Urothelium cell line (cell line): ENCODE measurements at regions not wholly inside any gene's neighbourhood (a gene's known extent, or its start where the extent isn't known, plus 50 kb on each side); places are given as distances from the start of the nearest gene placed in this dataset.
"Not testable (repeated sequence)": the region's sequence is repeated elsewhere in the genome, so short reads cannot be mapped to it uniquely, and the experiment has no call there.

Source experiments
- DNase-seq: peaks from one replicate; pipeline ENCODE4 v3.0.0; 2011; ENCODE audit warnings: low spot score, mixed read lengths
- FAIRE-seq: peaks from 2 replicates; lab custom pipeline; 2011; peaks lifted over from hg19 to GRCh38; lab: Jason Lieb, UNC

- FAIRE-seq (no peak), DNase-seq (no peak)
Observed at GRCh38 chr17:16870253-16871245, 101.4 kb downstream of the TNFRSF13B start.

GRCh38 chr17:16869531-16870252 lies 102.2 kb downstream of the TNFRSF13B start:
- not testable (repeated sequence) for FAIRE-seq, DNase-seq

DNA sequence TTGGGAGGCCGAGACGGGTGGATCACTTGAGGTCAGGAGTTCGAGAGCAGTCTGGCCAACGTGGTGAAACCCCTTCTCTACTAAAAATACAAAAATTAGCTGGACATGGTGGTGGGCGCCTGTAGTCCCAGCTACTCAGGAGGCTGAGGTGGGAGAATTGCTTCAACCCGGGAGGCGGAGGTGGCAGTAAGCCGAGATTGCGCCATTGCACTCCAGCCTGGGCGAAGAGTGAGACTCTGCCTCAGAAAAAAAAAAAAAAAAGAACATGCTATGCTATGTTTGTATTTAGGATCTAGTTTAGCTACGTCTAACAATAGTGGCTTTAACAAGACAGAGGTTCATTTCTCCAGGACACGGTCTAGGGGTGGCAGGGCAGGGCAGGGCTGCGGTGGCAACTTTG lies 103.3 kb downstream of the TNFRSF13B start:
- DNase-seq, FAIRE-seq: not testable (repeated sequence)

- not testable (repeated sequence) for FAIRE-seq, DNase-seq
Observed at GRCh38 chr17:16867545-16867944, 104.4 kb downstream of the TNFRSF13B start.

GRCh38 chr17:16866841-16867240 lies 105.1 kb downstream of the TNFRSF13B start:
- DNase-seq, FAIRE-seq: not testable (repeated sequence)

DNA sequence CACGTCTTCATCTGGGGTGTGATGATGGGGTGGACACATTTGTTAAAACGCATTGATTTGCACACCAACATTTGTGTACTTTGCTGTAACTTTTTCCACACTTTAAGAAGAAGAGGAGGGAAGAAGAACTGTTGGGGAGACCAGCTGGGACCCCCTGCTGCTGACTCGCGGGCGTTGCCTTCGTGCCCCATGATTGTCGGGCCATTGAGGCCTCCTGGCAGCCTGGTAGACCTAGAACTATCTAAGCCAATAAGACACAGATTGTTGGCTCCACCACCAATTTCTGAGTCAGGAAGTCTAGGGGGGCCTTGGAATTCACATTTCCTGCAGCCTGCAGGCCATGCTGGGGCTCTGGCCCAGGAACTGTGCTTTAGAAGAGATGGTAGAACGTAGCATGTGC lies 105.5 kb downstream of the TNFRSF13B start:
- FAIRE-seq (no peak), DNase-seq (no peak)

DNA sequence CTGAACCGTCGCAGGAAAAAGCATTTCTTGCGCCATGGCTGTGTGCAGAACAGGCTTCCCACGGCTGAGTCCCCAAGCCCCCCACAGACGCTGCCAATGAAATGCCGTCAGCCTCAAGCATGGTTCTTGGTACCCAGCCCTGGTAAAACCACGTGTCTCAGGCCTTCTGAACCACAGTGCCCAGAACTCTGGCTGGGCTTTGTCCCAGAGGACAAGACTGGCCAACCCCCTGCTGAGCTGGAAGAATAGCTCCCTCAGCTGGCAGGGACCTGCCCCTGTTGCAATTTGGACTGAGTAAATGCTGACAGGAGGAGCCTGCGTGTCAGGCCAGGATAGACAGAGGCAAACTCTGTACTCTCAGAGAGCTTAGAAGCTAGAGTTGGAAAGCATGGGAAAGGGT lies 106.2 kb downstream of the TNFRSF13B start:
- DNase-seq, FAIRE-seq: not testable (repeated sequence)

- peak; percentile 48 for FAIRE-seq
Observed at GRCh38 chr17:16865077-16865613, 106.8 kb downstream of the TNFRSF13B start.

DNA sequence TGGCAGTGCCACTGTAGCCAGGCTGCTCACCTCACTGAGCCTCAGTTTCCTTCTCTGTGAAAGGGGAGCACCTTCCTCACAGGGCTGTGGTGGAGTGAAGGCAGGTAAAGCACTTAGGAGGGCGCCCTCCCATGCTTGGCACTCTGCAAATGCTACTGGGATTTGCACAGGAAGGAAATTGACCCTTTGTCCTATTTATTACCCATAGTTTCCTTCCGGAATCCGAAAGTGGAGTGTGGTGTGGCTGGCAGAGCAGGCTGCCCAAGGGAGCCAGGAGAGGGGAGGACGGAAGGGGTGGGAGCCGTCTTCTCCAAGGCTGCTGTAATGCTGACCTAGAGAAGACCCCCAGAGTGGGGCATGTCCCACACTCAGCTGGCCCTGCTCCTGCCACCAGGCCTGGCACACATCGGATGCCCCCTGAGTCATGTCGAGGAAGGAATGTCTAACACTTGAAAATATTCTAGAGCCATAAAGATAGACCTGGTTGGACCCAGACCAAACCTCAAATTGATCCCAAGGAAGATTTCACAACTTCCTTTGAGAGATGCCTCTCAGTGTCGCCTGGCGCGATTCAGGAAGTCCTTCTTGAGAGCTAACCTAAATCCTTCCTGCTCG lies 107.3 kb downstream of the TNFRSF13B start:
- not testable (repeated sequence) for DNase-seq, FAIRE-seq

More at GRCh38 chr17:16865077-16865613, 106.8 kb downstream of the TNFRSF13B start:
- DNase-seq = not testable (repeated sequence)

DNA sequence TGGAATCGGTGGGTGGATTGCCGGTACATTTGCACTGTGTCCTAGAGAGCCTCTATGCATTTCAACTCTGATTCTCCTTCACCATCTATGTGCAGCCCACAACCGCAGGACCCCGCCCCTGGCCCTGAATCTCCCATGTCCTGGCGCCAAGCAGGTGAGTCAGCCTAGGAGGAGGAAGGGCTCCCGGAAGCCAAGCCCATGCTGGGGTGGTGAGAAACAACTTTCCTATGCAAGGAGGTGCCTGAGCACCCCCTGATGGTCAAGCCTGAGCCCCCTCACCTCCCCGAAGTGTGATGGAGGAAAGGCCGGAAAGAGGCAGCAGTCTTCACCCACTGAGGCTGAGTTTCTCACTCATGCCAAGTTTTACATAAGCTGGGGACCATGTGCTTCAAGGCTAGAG lies 110.8 kb downstream of the TNFRSF13B start:
- DNase-seq = peak; percentile 6
- not testable (repeated sequence) for FAIRE-seq

- not testable (repeated sequence) for FAIRE-seq, DNase-seq
Observed at GRCh38 chr17:16860467-16860866, 111.5 kb downstream of the TNFRSF13B start.

- not testable (repeated sequence) for DNase-seq, FAIRE-seq
Observed at GRCh38 chr17:16859515-16859914, 112.4 kb downstream of the TNFRSF13B start.

- FAIRE-seq, DNase-seq: not testable (repeated sequence)
Observed at GRCh38 chr17:16857746-16858145, 114.2 kb downstream of the TNFRSF13B start.

DNA sequence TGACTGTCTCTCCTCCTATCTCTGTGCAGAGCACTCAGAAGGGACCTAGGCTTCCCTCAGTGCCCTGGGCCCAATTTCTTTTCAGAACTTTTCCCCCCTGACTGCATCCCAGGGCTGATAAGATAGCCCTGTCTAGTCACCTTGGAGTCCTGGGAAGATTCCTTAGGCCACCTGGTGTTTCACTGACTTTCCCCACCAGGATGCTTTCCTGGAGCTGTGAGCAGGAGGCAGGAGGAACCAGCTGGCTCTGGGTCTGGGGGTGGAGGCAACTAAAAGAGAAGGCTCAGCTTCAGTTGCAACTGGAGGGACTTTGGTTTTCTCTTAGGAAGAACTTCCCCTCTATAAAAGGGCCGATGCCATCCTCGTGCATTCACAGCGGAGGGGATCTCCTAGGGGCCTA lies 115.1 kb downstream of the TNFRSF13B start:
- not testable (repeated sequence) for FAIRE-seq, DNase-seq

DNA sequence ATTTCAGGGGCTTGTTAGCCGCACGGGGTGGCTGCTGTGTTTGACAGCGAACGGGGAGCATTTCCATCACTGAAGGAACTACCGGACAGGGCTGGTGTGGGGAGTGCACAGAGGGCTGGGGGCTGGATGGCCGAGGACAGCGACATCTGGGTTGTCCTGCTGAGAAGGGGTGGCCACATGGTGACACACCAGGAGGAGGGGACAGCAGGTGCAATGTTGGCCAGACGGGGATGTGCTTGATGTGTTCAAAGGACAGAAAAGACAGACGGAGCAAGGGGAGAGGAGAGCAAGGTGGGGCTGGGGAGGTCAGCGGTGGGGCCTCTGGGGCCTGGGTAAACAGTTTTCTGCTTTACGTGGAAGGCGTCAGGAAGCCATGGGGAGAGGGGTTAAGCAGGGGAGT lies 115.7 kb downstream of the TNFRSF13B start:
- not testable (repeated sequence) for FAIRE-seq, DNase-seq

DNA sequence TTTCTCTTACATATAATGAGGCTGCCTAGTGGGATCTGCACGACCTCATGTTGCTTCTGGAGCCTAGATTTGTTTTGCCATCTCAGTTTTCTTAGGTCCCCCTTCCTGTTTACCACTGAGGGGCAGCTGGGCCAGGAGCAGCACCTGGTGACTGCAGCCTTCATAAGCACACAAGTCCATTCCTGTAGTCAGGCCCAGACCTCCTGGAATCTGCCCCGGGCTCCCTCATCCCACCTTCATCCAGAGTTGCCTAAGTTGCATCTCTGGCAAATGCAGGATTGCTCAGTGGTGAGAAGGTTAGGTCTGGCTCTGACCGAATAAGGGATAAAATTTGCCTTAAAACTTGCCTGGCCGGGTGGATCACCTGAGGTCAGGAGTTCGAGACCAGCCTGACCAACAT lies 117.3 kb downstream of the TNFRSF13B start:
- not testable (repeated sequence) for DNase-seq, FAIRE-seq

DNA sequence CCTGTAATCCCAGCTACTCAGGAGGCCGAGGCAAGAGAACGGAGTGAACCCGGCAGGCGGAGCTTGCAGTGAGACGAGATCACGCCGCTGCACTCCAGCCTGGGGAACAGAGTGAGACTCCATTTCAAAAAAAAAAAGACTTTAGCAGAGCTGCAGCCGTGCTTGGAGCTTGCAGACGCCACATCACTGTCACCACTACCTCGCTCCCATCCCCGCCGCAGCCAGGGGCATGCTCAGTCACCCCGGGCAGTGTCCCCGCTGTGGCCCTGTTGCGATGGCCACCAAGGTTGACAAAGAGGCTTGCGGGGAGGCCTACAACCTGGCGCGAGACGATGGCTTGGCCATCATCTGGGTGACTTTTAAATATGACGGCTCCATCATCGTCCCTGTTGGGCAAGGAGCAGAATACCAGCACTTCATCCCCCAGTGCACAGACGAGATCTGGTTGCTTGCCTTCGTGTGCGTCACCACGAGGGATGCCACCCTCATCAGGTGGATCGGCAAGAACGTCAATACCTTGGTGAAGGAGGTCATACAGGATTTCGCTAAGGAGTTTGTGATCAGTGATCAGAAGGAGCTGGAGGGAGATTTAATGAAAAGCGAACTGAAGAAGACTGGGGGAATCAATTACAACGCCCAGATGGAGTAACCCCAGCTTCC lies 118.1 kb downstream of the TNFRSF13B start:
- FAIRE-seq (no peak), DNase-seq (no peak)

- FAIRE-seq, DNase-seq: not testable (repeated sequence)
Observed at GRCh38 chr17:16849861-16850260, 122.1 kb downstream of the TNFRSF13B start.

GRCh38 chr17:16848997-16849396 lies 122.9 kb downstream of the TNFRSF13B start:
- DNase-seq, FAIRE-seq: not testable (repeated sequence)

DNA sequence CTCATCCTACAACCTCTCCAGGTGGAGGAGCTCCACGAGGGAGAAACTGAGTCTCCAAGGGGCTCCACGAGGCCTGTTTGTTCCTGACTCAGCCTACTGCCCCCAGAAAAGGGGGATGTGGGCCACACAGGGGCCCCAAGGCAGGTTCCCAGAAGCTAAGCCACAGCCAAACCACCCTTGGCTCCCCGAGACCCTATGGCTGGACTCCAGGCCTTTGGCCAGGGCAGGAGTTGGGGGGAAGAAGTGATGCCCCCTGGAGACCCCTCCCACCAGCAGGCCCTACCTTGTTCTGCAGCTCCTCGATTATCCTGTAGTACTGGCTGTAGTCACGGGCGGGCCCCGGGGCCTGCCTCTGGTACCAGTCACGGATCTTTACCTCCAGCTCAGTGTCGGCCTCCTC lies 126.8 kb downstream of the TNFRSF13B start:
- not testable (repeated sequence) for DNase-seq, FAIRE-seq
